ENCODE measurements at regions not wholly inside any gene's neighbourhood (a gene's known extent, or its start where the extent isn't known, plus 50 kb on each side); places are given as distances from the start of the nearest gene placed in this dataset.

- TF ChIP-seq, protein P1, sequence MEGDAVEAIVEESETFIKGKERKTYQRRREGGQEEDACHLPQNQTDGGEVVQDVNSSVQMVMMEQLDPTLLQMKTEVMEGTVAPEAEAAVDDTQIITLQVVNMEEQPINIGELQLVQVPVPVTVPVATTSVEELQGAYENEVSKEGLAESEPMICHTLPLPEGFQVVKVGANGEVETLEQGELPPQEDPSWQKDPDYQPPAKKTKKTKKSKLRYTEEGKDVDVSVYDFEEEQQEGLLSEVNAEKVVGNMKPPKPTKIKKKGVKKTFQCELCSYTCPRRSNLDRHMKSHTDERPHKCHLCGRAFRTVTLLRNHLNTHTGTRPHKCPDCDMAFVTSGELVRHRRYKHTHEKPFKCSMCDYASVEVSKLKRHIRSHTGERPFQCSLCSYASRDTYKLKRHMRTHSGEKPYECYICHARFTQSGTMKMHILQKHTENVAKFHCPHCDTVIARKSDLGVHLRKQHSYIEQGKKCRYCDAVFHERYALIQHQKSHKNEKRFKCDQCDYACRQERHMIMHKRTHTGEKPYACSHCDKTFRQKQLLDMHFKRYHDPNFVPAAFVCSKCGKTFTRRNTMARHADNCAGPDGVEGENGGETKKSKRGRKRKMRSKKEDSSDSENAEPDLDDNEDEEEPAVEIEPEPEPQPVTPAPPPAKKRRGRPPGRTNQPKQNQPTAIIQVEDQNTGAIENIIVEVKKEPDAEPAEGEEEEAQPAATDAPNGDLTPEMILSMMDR (IDR thresholded peaks at IDR 0.05): no peak
- no peak for TF ChIP-seq POLR2AphosphoS5 (IDR thresholded peaks at IDR 0.05; ENCODE audit: low read depth, low read length)
Observed at GRCh38 chr16:75911896-75912295, 185.6 kb upstream of the CPHXL start.
